Liver (tissue), 8 donors: ENCODE measurements at regions not wholly inside any gene's neighbourhood (a gene's known extent, or its start where the extent isn't known, plus 50 kb on each side); places are given as distances from the start of the nearest gene placed in this dataset.

Source experiments
- DNase-seq: peaks from one replicate; pipeline ENCODE4 v3.0.0-alpha.2; 2017; ENCODE audit warnings: low spot score
- H3K27ac ChIP-seq, 2 donors: one replicate each; pipeline ENCODE4 v1.7.0; 2013; ENCODE audit warnings: inconsistent platforms in 2 of 2, low read length in 2 of 2, control low read depth in 1 of 2, low read depth in 1 of 2, mild to moderate bottlenecking in 1 of 2
- H3K27me3 ChIP-seq, 4 donors: one replicate each; pipeline versions ENCODE4 v1.6.1 to v1.7.0; 2013; ENCODE audit warnings: low read length in 3 of 4, inconsistent platforms in 1 of 4, mild to moderate bottlenecking in 1 of 4, moderate library complexity in 1 of 4; ENCODE audit not compliant: control insufficient read depth in 4 of 4, insufficient read depth in 4 of 4
- H3K36me3 ChIP-seq, 4 donors: one replicate each; pipeline versions ENCODE4 v1.6.1 to v1.7.0; 2013; ENCODE audit warnings: low read length in 3 of 4, mild to moderate bottlenecking in 3 of 4, low read depth in 1 of 4, moderate library complexity in 1 of 4; ENCODE audit not compliant: control insufficient read depth in 4 of 4, insufficient read depth in 3 of 4
- H3K4me1 ChIP-seq, 4 donors: one replicate each; pipeline versions ENCODE4 v1.6.1 to v1.7.0; 2013; ENCODE audit warnings: low read length in 3 of 4, mild to moderate bottlenecking in 3 of 4, moderate library complexity in 1 of 4; ENCODE audit not compliant: control insufficient read depth in 4 of 4, insufficient read depth in 4 of 4
- H3K4me3 ChIP-seq, 3 donors: one replicate each; pipeline versions ENCODE4 v1.6.1 to v1.7.0; 2013; ENCODE audit warnings: low read length in 3 of 3, control low read depth in 1 of 3, low read depth in 1 of 3, mild to moderate bottlenecking in 1 of 3
- H3K9ac ChIP-seq, 2 donors: one replicate each; pipeline ENCODE4 v1.7.0; 2013; ENCODE audit warnings: low read length in 2 of 2, mild to moderate bottlenecking in 2 of 2, moderate library complexity in 2 of 2, control low read depth in 1 of 2, low read depth in 1 of 2
- H3K9me3 ChIP-seq, 4 donors: one replicate each; pipeline versions ENCODE4 v1.6.1 to v1.7.0; 2013; ENCODE audit warnings: low read length in 3 of 4; ENCODE audit not compliant: control insufficient read depth in 4 of 4
- ATF3 ChIP-seq: IDR thresholded peaks from 2 replicates; pipeline ENCODE4 v1.6.1; 2016; ENCODE audit warnings: antibody characterized with exemption
- CTCF ChIP-seq: fragments of 150-350 bp; IDR thresholded peaks from 2 replicates; pipeline ENCODE4 v1.5.1; 2017; ENCODE audit warnings: improper control_type of control experiment, low read depth, low read length; ENCODE audit not compliant: missing input control
- FOXA1 ChIP-seq: IDR thresholded peaks from 2 replicates; pipeline ENCODE4 v1.6.1; 2016; ENCODE audit warnings: antibody characterized with exemption
- FOXA2 ChIP-seq: IDR thresholded peaks from 2 replicates; pipeline ENCODE4 v1.6.1; 2016; ENCODE audit warnings: antibody characterized with exemption
- GABPA ChIP-seq, 2 donors: IDR thresholded peaks in 1 of 2; conservative IDR thresholded peaks in 1 of 2; 2 replicates each; pipeline ENCODE4 v1.6.1; 2016; ENCODE audit warnings: antibody characterized with exemption in 2 of 2, mild to moderate bottlenecking in 1 of 2, moderate library complexity in 1 of 2
- HNF4A ChIP-seq, 2 donors: conservative IDR thresholded peaks; 2 replicates each; pipeline ENCODE4 v1.6.1; 2016; ENCODE audit warnings: antibody characterized with exemption in 2 of 2, mild to moderate bottlenecking in 2 of 2
- HNF4G ChIP-seq: IDR thresholded peaks from 2 replicates; pipeline ENCODE4 v1.6.1; 2016; ENCODE audit warnings: antibody characterized with exemption
- JUND ChIP-seq, 2 donors: IDR thresholded peaks; 2 replicates each; pipeline ENCODE4 v1.6.1; 2016; ENCODE audit warnings: antibody characterized with exemption in 2 of 2
- MAX ChIP-seq: IDR thresholded peaks from 2 replicates; pipeline ENCODE4 v1.6.1; 2016; ENCODE audit warnings: antibody characterized with exemption
- NR2F2 ChIP-seq: IDR thresholded peaks from 2 replicates; pipeline ENCODE4 v1.6.1; 2016; ENCODE audit warnings: antibody characterized with exemption
- RAD21 ChIP-seq, 2 donors: IDR thresholded peaks; 2 replicates each; pipeline ENCODE4 v1.6.1; 2016; ENCODE audit warnings: antibody characterized with exemption in 2 of 2, mild to moderate bottlenecking in 2 of 2
- REST ChIP-seq: IDR thresholded peaks from 2 replicates; pipeline ENCODE4 v1.6.1; 2016; ENCODE audit warnings: antibody characterized with exemption, mild to moderate bottlenecking
- SP1 ChIP-seq: IDR thresholded peaks from 2 replicates; pipeline ENCODE4 v1.6.1; 2018; ENCODE audit warnings: antibody characterized with exemption, mild to moderate bottlenecking
- TAF1 ChIP-seq: conservative IDR thresholded peaks from 2 replicates; pipeline ENCODE4 v1.6.1; 2016; ENCODE audit warnings: antibody characterized with exemption, mild to moderate bottlenecking
- YY1 ChIP-seq: IDR thresholded peaks from 2 replicates; pipeline ENCODE4 v1.6.1; 2016; ENCODE audit warnings: antibody characterized with exemption, mild to moderate bottlenecking
- ZBTB33 ChIP-seq: IDR thresholded peaks from 2 replicates; pipeline ENCODE4 v1.6.1; 2016; ENCODE audit warnings: antibody characterized with exemption
- WGBS: extraction: QIAGEN DNeasy Blood & Tissue Kit; methylation state at CpG from one replicate; pipeline ENCODE4 v1.1.7; 2013; 5-methylcytosine and 5-hydroxymethylcytosine counted together
- donor health status: healthy.
- donor health status: healthy.
- donor health status: healthy.
- donor health status: healthy.
- donor health status: healthy.

- no peak for TF ChIP-seq SP1
- TF ChIP-seq HNF4A (conservative IDR thresholded peaks at IDR 0.05), result peak in 1 of 2 donors; percentile 39
- TF ChIP-seq YY1, result no peak
- TF ChIP-seq FOXA2, result peak; percentile 13
- TF ChIP-seq ATF3, result no peak
- Histone ChIP-seq H3K4me1 (no peaks in the 10 kb centered on the region), H3K4me3 (no peak overlapping the region), H3K9ac (no peak overlapping the region), H3K27ac (no peak overlapping the region), H3K36me3 (no peaks in the 10 kb centered on the region), H3K27me3 (no peaks in the 10 kb centered on the region), H3K9me3 (no peaks in the 10 kb centered on the region)
- DNase-seq, result no peak
- 34% methylated on average over 1 of the region's 1 CpG for WGBS
Observed at GRCh38 chr2:184006998-184007397, 591.3 kb upstream of the ZNF804A start.

- H3K27ac ChIP-seq, result no peak overlapping the region
- no peaks in the 10 kb centered on the region for H3K4me1 ChIP-seq
- DNase-seq, result no peak
- no peak overlapping the region for H3K4me3 ChIP-seq
- no peaks in the 10 kb centered on the region for H3K36me3 ChIP-seq
- no peaks in the 10 kb centered on the region for H3K27me3 ChIP-seq
- 77% methylated on average over 1 of the region's 1 CpG for WGBS
- no peak overlapping the region for H3K9ac ChIP-seq
- H3K9me3 ChIP-seq, result no peaks in the 10 kb centered on the region
- TF ChIP-seq FOXA1 (no peak), TAF1 (no peak), RAD21 (IDR thresholded peaks at IDR 0.05) (no peak), FOXA2 (no peak), YY1 (no peak), JUND (IDR thresholded peaks at IDR 0.05) (no peak)
Observed at GRCh38 chr2:184026961-184027360, 571.4 kb upstream of the ZNF804A start.

- H3K4me3 ChIP-seq, result no peak overlapping the region
- H3K9me3 ChIP-seq, result no peaks in the 10 kb centered on the region
- H3K9ac ChIP-seq, result no peak overlapping the region
- H3K27me3 ChIP-seq, result no peaks in the 10 kb centered on the region
- no peaks in the 10 kb centered on the region for H3K4me1 ChIP-seq
- DNase-seq, result no peak
- TF ChIP-seq HNF4G, result no peak
- TF ChIP-seq SP1, result no peak
- no peak for TF ChIP-seq YY1
- no peak for TF ChIP-seq ATF3
- TF ChIP-seq NR2F2, result no peak
- TF ChIP-seq REST, result no peak
- no peak for TF ChIP-seq RAD21 (IDR thresholded peaks at IDR 0.05)
- TF ChIP-seq TAF1, result no peak
- TF ChIP-seq HNF4A (conservative IDR thresholded peaks at IDR 0.05), result no peak
- TF ChIP-seq JUND (IDR thresholded peaks at IDR 0.05), result no peak
- TF ChIP-seq CTCF, result no peak
- TF ChIP-seq FOXA1, result no peak
- TF ChIP-seq GABPA (IDR thresholded peaks at IDR 0.05 in 1 of 2, conservative IDR thresholded peaks at IDR 0.05 in 1 of 2), result no peak
- TF ChIP-seq ZBTB33, result no peak
- TF ChIP-seq MAX, result no peak
- WGBS, result 73% methylated on average over 6 of the region's 6 CpGs
- no peaks in the 10 kb centered on the region for H3K36me3 ChIP-seq
- no peak overlapping the region for H3K27ac ChIP-seq
Observed at GRCh38 chr2:184030245-184030644, 568.1 kb upstream of the ZNF804A start.
